ENCODE measurements at regions not wholly inside any gene's neighbourhood (a gene's known extent, or its start where the extent isn't known, plus 50 kb on each side); places are given as distances from the start of the nearest gene placed in this dataset.
"Not testable (repeated sequence)": the region's sequence is repeated elsewhere in the genome, so short reads cannot be mapped to it uniquely, and the experiment has no call there.

GRCh38 chr9:86575825-86576525 is 221.8 kb upstream of the TUT7 start:
- H3K4me1 Mint-ChIP-seq = no peaks in the 10 kb centered on the region
- no peak overlapping the region for H3K4me3 Mint-ChIP-seq
- H3K9me3 Mint-ChIP-seq = no peaks in the 10 kb centered on the region
- ATAC-seq (replicated peaks in 1 of 4) (no peak), DNase-seq (no peak)
- ChIA-PET CTCF (no interaction called here), POLR2A (no interaction called here)
- peaks cover 0 to 12% of the 10 kb centered on the region in 2 experiments for H3K27me3 ChIP-seq (replicated peaks in 1 of 2; ENCODE audit: control insufficient read depth in 2 of 2, extremely low read depth in 1 of 2, insufficient read depth in 2 of 2, low read length in 1 of 2)
- WGBS (ENCODE audit: insufficient coverage) = 80% methylated on average over 6 of the region's 9 CpGs
- no peaks in the 10 kb centered on the region for H3K4me1 ChIP-seq (ENCODE audit: control insufficient read depth in 1 of 2, extremely low read depth in 1 of 2, insufficient read depth in 2 of 2, low read length in 2 of 2)
- H3K36me3 ChIP-seq (ENCODE audit: control insufficient read depth in 2 of 2, extremely low read depth in 1 of 2, insufficient read depth in 1 of 2, low read length in 1 of 2) = no peaks in the 10 kb centered on the region
- peaks cover 9 to 11% of the 10 kb centered on the region in 2 donors for H3K27me3 Mint-ChIP-seq
- H3K27ac Mint-ChIP-seq = no peak overlapping the region
- H3K4me3 ChIP-seq (ENCODE audit: control insufficient read depth in 1 of 2, extremely low read depth in 1 of 2, low read length in 1 of 2) = no peak overlapping the region
- no peak overlapping the region for H3K27ac ChIP-seq (ENCODE audit: low read length)
- no peaks in the 10 kb centered on the region for H3K36me3 Mint-ChIP-seq
- no peaks in the 10 kb centered on the region for H3K9me3 ChIP-seq

GRCh38 chr9:86575137-86575536 is 220.9 kb upstream of the TUT7 start:
- no peak for ATAC-seq (replicated peaks in 1 of 4)
- peaks cover 9 to 11% of the 10 kb centered on the region in 2 donors for H3K27me3 Mint-ChIP-seq

DNA sequence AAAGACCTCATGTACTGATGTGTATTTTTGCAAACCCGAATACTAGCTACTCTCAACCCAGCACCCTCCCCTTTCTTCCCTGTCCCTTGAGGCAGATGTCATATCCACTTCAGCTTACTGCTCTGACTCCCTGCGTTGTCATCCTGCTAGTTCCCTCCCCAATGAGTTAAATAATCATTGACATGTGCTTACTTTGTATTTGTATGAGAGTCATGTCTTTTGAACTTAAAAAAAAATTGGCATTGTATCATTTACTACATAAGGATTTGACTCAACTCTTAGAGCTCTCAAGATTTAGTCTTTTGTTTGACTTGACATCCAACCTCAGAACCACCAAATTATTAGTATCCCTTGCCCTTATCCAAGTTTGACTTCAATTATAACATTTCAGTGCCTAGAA is 219.7 kb upstream of the TUT7 start:
- H3K36me3 Mint-ChIP-seq = no peaks in the 10 kb centered on the region
- H3K9me3 Mint-ChIP-seq = peaks cover 0 to 4% (median 2%) of the 10 kb centered on the region in 3 donors
- ChIA-PET CTCF (no interaction called here), POLR2A (no interaction called here)
- H3K36me3 ChIP-seq (ENCODE audit: control insufficient read depth in 2 of 2, extremely low read depth in 1 of 2, insufficient read depth in 1 of 2, low read length in 1 of 2) = no peaks in the 10 kb centered on the region
- no peak overlapping the region for H3K27ac Mint-ChIP-seq
- no CpG with 5 or more reads among the region's 2 CpGs for WGBS (ENCODE audit: insufficient coverage)
- H3K4me1 Mint-ChIP-seq = no peaks in the 10 kb centered on the region
- no peak overlapping the region for H3K27ac ChIP-seq (ENCODE audit: low read length)
- H3K27me3 ChIP-seq (replicated peaks in 1 of 2; ENCODE audit: control insufficient read depth in 2 of 2, extremely low read depth in 1 of 2, insufficient read depth in 2 of 2, low read length in 1 of 2) = peaks cover 0 to 11% of the 10 kb centered on the region in 2 experiments
- H3K27me3 Mint-ChIP-seq = peaks cover 6 to 8% of the 10 kb centered on the region in 2 donors
- DNase-seq (no peak), ATAC-seq (replicated peaks in 1 of 4) (no peak)
- H3K4me1 ChIP-seq (ENCODE audit: control insufficient read depth in 1 of 2, extremely low read depth in 1 of 2, insufficient read depth in 2 of 2, low read length in 2 of 2) = no peaks in the 10 kb centered on the region
- H3K9me3 ChIP-seq = no peaks in the 10 kb centered on the region
- H3K4me3 ChIP-seq (ENCODE audit: control insufficient read depth in 1 of 2, extremely low read depth in 1 of 2, low read length in 1 of 2) = no peak overlapping the region
- no peak overlapping the region for H3K4me3 Mint-ChIP-seq

More at GRCh38 chr9:86575137-86575536, 220.9 kb upstream of the TUT7 start:
- no peaks in the 10 kb centered on the region for H3K4me1 ChIP-seq (ENCODE audit: control insufficient read depth in 1 of 2, extremely low read depth in 1 of 2, insufficient read depth in 2 of 2, low read length in 2 of 2)
- no peak overlapping the region for H3K27ac ChIP-seq (ENCODE audit: low read length)
- no peaks in the 10 kb centered on the region for H3K36me3 ChIP-seq (ENCODE audit: control insufficient read depth in 2 of 2, extremely low read depth in 1 of 2, insufficient read depth in 1 of 2, low read length in 1 of 2)
- H3K27ac Mint-ChIP-seq = no peak overlapping the region
- H3K4me1 Mint-ChIP-seq = no peaks in the 10 kb centered on the region
- POLR2A ChIA-PET = no interaction called here
- no peaks in the 10 kb centered on the region for H3K9me3 Mint-ChIP-seq
- CTCF ChIA-PET = no interaction called here
- no peak overlapping the region for H3K4me3 Mint-ChIP-seq
- H3K4me3 ChIP-seq (ENCODE audit: control insufficient read depth in 1 of 2, extremely low read depth in 1 of 2, low read length in 1 of 2) = no peak overlapping the region
- DNase-seq = no peak
- H3K36me3 Mint-ChIP-seq = no peaks in the 10 kb centered on the region
- peaks cover 0 to 12% of the 10 kb centered on the region in 2 experiments for H3K27me3 ChIP-seq (replicated peaks in 1 of 2; ENCODE audit: control insufficient read depth in 2 of 2, extremely low read depth in 1 of 2, insufficient read depth in 2 of 2, low read length in 1 of 2)
- no peaks in the 10 kb centered on the region for H3K9me3 ChIP-seq

- no peak for ATAC-seq (replicated peaks in 1 of 4)
- no peak overlapping the region for H3K4me3 Mint-ChIP-seq
- no peaks in the 10 kb centered on the region for H3K9me3 ChIP-seq
- H3K9me3 Mint-ChIP-seq = peaks cover 2 to 10% (median 4%) of the 10 kb centered on the region in 3 donors
- POLR2A ChIA-PET = no interaction called here
- H3K27me3 Mint-ChIP-seq = peaks cover 7 to 12% of the 10 kb centered on the region in 2 donors
- no peaks in the 10 kb centered on the region for H3K36me3 ChIP-seq (ENCODE audit: control insufficient read depth in 2 of 2, extremely low read depth in 1 of 2, insufficient read depth in 1 of 2, low read length in 1 of 2)
- CTCF ChIA-PET = no interaction called here
- no peak overlapping the region for H3K27ac ChIP-seq (ENCODE audit: low read length)
- H3K27ac Mint-ChIP-seq = no peak overlapping the region
- H3K4me1 Mint-ChIP-seq = no peaks in the 10 kb centered on the region
- no peaks in the 10 kb centered on the region for H3K4me1 ChIP-seq (ENCODE audit: control insufficient read depth in 1 of 2, extremely low read depth in 1 of 2, insufficient read depth in 2 of 2, low read length in 2 of 2)
- no peak for DNase-seq
- no peak overlapping the region for H3K4me3 ChIP-seq (ENCODE audit: control insufficient read depth in 1 of 2, extremely low read depth in 1 of 2, low read length in 1 of 2)
- H3K27me3 ChIP-seq (replicated peaks in 1 of 2; ENCODE audit: control insufficient read depth in 2 of 2, extremely low read depth in 1 of 2, insufficient read depth in 2 of 2, low read length in 1 of 2) = peaks cover 0 to 11% of the 10 kb centered on the region in 2 experiments
- H3K36me3 Mint-ChIP-seq = no peaks in the 10 kb centered on the region
Measured at GRCh38 chr9:86572904-86573303, 218.7 kb upstream of the TUT7 start.

DNA sequence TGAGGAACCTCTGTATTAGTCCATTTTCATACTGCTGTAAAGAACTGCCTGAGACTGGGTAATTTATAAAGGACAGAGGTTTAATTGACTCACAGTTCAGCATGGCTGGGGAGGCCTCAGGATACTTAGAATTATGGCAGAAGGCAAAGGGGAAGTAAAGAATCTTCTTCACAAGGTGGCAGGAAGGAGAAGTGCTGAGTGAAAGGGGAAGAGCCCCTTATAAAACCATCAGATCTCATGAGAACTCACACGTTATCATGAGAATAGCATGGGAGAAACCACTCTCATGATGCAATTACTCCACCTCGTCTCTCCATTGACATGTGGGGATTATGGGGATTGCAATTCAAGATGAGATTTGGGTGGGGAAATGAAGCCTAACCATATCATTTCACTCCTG is 211.4 kb upstream of the TUT7 start:
- H3K4me1 Mint-ChIP-seq; H3K27me3 ChIP-seq (replicated peaks in 1 of 2; ENCODE audit: control insufficient read depth in 2 of 2, extremely low read depth in 1 of 2, insufficient read depth in 2 of 2, low read length in 1 of 2); H3K4me3 Mint-ChIP-seq; DNase-seq; H3K27ac ChIP-seq (ENCODE audit: low read length); H3K9me3 ChIP-seq; H3K4me1 ChIP-seq (ENCODE audit: control insufficient read depth in 1 of 2, extremely low read depth in 1 of 2, insufficient read depth in 2 of 2, low read length in 2 of 2); H3K36me3 Mint-ChIP-seq; H3K4me3 ChIP-seq (ENCODE audit: control insufficient read depth in 1 of 2, extremely low read depth in 1 of 2, low read length in 1 of 2); H3K27ac Mint-ChIP-seq; POLR2A ChIA-PET; ATAC-seq (replicated peaks in 1 of 4); H3K36me3 ChIP-seq (ENCODE audit: control insufficient read depth in 2 of 2, extremely low read depth in 1 of 2, insufficient read depth in 1 of 2, low read length in 1 of 2): not testable (repeated sequence)
- Mint-ChIP-seq H3K27me3 (peaks cover 6 to 14% of the 10 kb centered on the region in 2 donors), H3K9me3 (peaks cover 4 to 13% (median 11%) of the 10 kb centered on the region in 3 donors)
- no CpG with 5 or more reads among the region's 2 CpGs for WGBS (ENCODE audit: insufficient coverage)
- CTCF ChIA-PET = interaction anchor here in 1 of 2 donors (1.0 kb wide), 1 partner anchor 20 kb away, joined by 3 read pairs; no protein-coding TSS in a partner anchor

GRCh38 chr9:86563936-86564335 is 209.7 kb upstream of the TUT7 start:
- Histone ChIP-seq H3K27ac (ENCODE audit: low read length) (no peak overlapping the region), H3K4me1 (ENCODE audit: control insufficient read depth in 1 of 2, extremely low read depth in 1 of 2, insufficient read depth in 2 of 2, low read length in 2 of 2) (no peaks in the 10 kb centered on the region), H3K27me3 (replicated peaks in 1 of 2; ENCODE audit: control insufficient read depth in 2 of 2, extremely low read depth in 1 of 2, insufficient read depth in 2 of 2, low read length in 1 of 2) (peaks cover 0 to 3% of the 10 kb centered on the region in 2 experiments), H3K9me3 (no peaks in the 10 kb centered on the region), H3K36me3 (ENCODE audit: control insufficient read depth in 2 of 2, extremely low read depth in 1 of 2, insufficient read depth in 1 of 2, low read length in 1 of 2) (no peaks in the 10 kb centered on the region), H3K4me3 (ENCODE audit: control insufficient read depth in 1 of 2, extremely low read depth in 1 of 2, low read length in 1 of 2) (no peak overlapping the region)
- Mint-ChIP-seq H3K27me3 (peaks cover 4 to 14% of the 10 kb centered on the region in 2 donors), H3K36me3 (no peaks in the 10 kb centered on the region), H3K4me1 (no peaks in the 10 kb centered on the region), H3K4me3 (no peak overlapping the region), H3K27ac (no peak overlapping the region), H3K9me3 (peaks cover 3 to 11% (median 10%) of the 10 kb centered on the region in 3 donors)
- ChIA-PET POLR2A (no interaction called here), CTCF (interaction anchor here in 1 of 2 donors (0.5 kb wide), 1 partner anchor 8 kb away, joined by 5 read pairs; no protein-coding TSS in a partner anchor)
- DNase-seq (no peak), ATAC-seq (replicated peaks in 1 of 4) (no peak)
- WGBS (ENCODE audit: insufficient coverage) = 93% methylated on average over 2 of the region's 5 CpGs
